GM23338 (cell line): ENCODE measurements at regions not wholly inside any gene's neighbourhood (a gene's known extent, or its start where the extent isn't known, plus 50 kb on each side); places are given as distances from the start of the nearest gene placed in this dataset.

ENCODE experiments used
- ATAC-seq: fragments of 200-7000 bp; cut with Tn5 transposase; 3 replicates; pipeline ENCODE4 v1.9.1; 2020
- DNase-seq: peaks from one replicate; pipeline ENCODE4 v3.0.0-alpha.2; 2015; ENCODE audit warnings: low spot score
- H2AFZ ChIP-seq: fragments of 200-600 bp; sonication (generic); 2 replicates; pipeline ENCODE4 v1.8.0; 2016; ENCODE audit warnings: antibody characterized with exemption, mild to moderate bottlenecking, moderate library complexity
- H3F3A ChIP-seq: fragments of 200-600 bp; sonication (generic); replicated peaks from 2 replicates; pipeline ENCODE4 v1.8.0; 2017; ENCODE audit warnings: antibody characterized with exemption, mixed run types, low read depth
- H3K27ac ChIP-seq: fragments of 200-600 bp; sonication (generic); 2 replicates; pipeline ENCODE4 v1.6.1; 2016; ENCODE audit warnings: low read depth
- H3K27me3 ChIP-seq: fragments of 200-600 bp; sonication (generic); 2 replicates; pipeline ENCODE4 v1.8.0; 2016; ENCODE audit warnings: mild to moderate bottlenecking, mixed run types, moderate library complexity; ENCODE audit not compliant: insufficient read depth
- H3K36me3 ChIP-seq: fragments of 200-600 bp; sonication (generic); 2 replicates; pipeline ENCODE4 v1.8.0; 2016; ENCODE audit warnings: mild to moderate bottlenecking; ENCODE audit not compliant: insufficient read depth
- H3K4me1 ChIP-seq: fragments of 200-600 bp; sonication (generic); 2 replicates; pipeline ENCODE4 v1.8.0; 2016; ENCODE audit warnings: mild to moderate bottlenecking, moderate library complexity; ENCODE audit not compliant: insufficient read depth
- H3K4me2 ChIP-seq: fragments of 200-600 bp; sonication (generic); 2 replicates; pipeline ENCODE4 v1.7.1; 2017; ENCODE audit warnings: mixed run types
- H3K4me3 ChIP-seq: fragments of 200-600 bp; sonication (generic); 2 replicates; pipeline ENCODE4 v1.6.1; 2016; ENCODE audit warnings: mixed run types
- H3K79me2 ChIP-seq: fragments of 200-600 bp; sonication (generic); replicated peaks from 2 replicates; pipeline ENCODE4 v1.8.0; 2017; ENCODE audit warnings: mild to moderate bottlenecking; ENCODE audit not compliant: insufficient read depth
- H3K9me2 ChIP-seq: fragments of 200-600 bp; sonication (generic); 2 replicates; pipeline ENCODE4 v1.8.0; 2017; ENCODE audit not compliant: insufficient read depth
- H4K20me1 ChIP-seq: fragments of 200-600 bp; sonication (generic); replicated peaks from 2 replicates; pipeline ENCODE4 v1.8.0; 2017; ENCODE audit warnings: mild to moderate bottlenecking; ENCODE audit not compliant: insufficient read depth
- H3K27ac Mint-ChIP-seq: 2 replicates; pipeline ENCODE4 v1.8.0; 2020; ENCODE audit warnings: inconsistent platforms, mild to moderate bottlenecking, moderate library complexity, mixed read lengths
- H3K27me3 Mint-ChIP-seq: 3 replicates; pipeline ENCODE4 v1.8.0; 2022; ENCODE audit warnings: low read depth, mild to moderate bottlenecking, moderate library complexity, mixed read lengths, inconsistent platforms; ENCODE audit not compliant: insufficient read depth, poor library complexity
- H3K36me3 Mint-ChIP-seq: 3 replicates; pipeline ENCODE4 v1.8.0; 2021; ENCODE audit warnings: low read depth, mild to moderate bottlenecking, inconsistent platforms, moderate library complexity, mixed read lengths
- H3K4me1 Mint-ChIP-seq: 3 replicates; pipeline ENCODE4 v1.8.0; 2020; ENCODE audit warnings: mild to moderate bottlenecking, inconsistent platforms, mixed read lengths
- H3K4me3 Mint-ChIP-seq: 3 replicates; pipeline ENCODE4 v1.8.0; 2021; ENCODE audit warnings: moderate library complexity, mild to moderate bottlenecking, inconsistent platforms, mixed read lengths
- H3K9me3 Mint-ChIP-seq: 3 replicates; pipeline ENCODE4 v1.8.0; 2020; ENCODE audit warnings: moderate library complexity, mild to moderate bottlenecking, inconsistent platforms, mixed read lengths
- CREB1 ChIP-seq: fragments of 250-450 bp; sonication (Bioruptor Pico); IDR thresholded peaks from 2 replicates; pipeline ENCODE4 v1.5.0; 2020; ENCODE audit warnings: low read depth, mild to moderate bottlenecking, moderate library complexity
- EZH2 ChIP-seq: fragments of 200-600 bp; sonication (generic); IDR thresholded peaks from one replicate; pipeline ENCODE4 v1.8.0; 2017; ENCODE audit warnings: antibody characterized with exemption, mild to moderate bottlenecking, low read depth; ENCODE audit not compliant: unreplicated experiment
- EZH2phosphoT487 ChIP-seq: fragments of 200-600 bp; sonication (generic); IDR thresholded peaks from one replicate; pipeline ENCODE4 v1.8.1; 2018; ENCODE audit warnings: antibody characterized with exemption; ENCODE audit not compliant: unreplicated experiment
- JUNB ChIP-seq: IDR thresholded peaks from one replicate; pipeline ENCODE4 v1.6.1; 2016; ENCODE audit warnings: antibody characterized with exemption; ENCODE audit not compliant: unreplicated experiment
- NANOG ChIP-seq: IDR thresholded peaks from 2 replicates; pipeline ENCODE4 v1.6.1; 2016; ENCODE audit warnings: antibody characterized with exemption, borderline replicate concordance
- POLR2AphosphoS5 ChIP-seq: IDR thresholded peaks from 2 replicates; pipeline ENCODE4 v1.6.1; 2016; ENCODE audit warnings: antibody characterized with exemption, low read depth
- STAT1 ChIP-seq: IDR thresholded peaks from one replicate; pipeline ENCODE4 v1.6.1; 2016; ENCODE audit warnings: antibody characterized with exemption; ENCODE audit not compliant: unreplicated experiment
- ZNF114 ChIP-seq: fragments of 250-450 bp; sonication (Bioruptor Pico); IDR thresholded peaks from 2 replicates; pipeline ENCODE4 v1.5.0; 2020; ENCODE audit warnings: mild to moderate bottlenecking, moderate library complexity
- ZNF462 ChIP-seq: fragments of 250-450 bp; sonication (Bioruptor Pico); IDR thresholded peaks from 2 replicates; pipeline ENCODE4 v1.5.0; 2020; ENCODE audit warnings: mild to moderate bottlenecking, moderate library complexity

- no peak for TF ChIP-seq ZNF462 (CRISPR knock-in tag)
- no peak for TF ChIP-seq CREB1 (CRISPR knock-in tag)
These were observed 310.1 kb downstream of the OLFM4 start (continued) for GRCh38 chr13:53338760-53339159.

DNA sequence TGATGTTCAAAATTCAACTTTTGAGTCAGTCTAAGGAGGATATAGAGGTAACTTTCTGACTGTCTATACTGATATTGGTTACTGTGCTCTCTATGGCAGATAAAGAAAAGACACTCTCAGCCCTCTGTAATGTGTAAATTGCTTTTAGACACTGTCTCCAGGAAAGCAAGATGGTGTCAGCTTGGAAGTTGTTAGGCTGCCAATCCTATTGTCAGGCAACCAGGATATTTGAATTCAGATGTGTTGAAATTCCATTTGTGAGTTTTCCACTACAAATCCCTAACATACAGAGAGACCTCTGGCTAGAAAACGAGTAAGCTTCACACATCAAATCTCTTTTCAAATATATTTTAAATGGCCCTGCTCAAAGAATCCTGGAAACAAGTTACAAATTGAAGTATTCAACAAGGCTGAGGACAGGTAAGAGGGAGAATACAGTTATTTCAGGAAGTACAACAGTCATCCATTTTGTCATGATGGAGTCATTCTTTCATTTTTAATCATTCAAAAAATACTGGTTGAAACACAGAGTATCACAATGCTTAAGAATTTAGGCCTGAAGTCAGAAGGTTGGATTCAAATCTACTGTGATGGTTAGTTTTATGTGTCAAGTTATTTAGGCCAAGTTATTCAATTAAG is 312.0 kb downstream of the OLFM4 start:
- Histone ChIP-seq H3K79me2 (no peaks in the 10 kb centered on the region), H3K9me2 (peaks cover 15% of the 10 kb centered on the region), H3K36me3 (no peaks in the 10 kb centered on the region), H3K4me2 (no peak overlapping the region), H3K4me1 (peaks cover 33% of the 10 kb centered on the region), H2AFZ (no peak overlapping the region), H3K4me3 (no peak overlapping the region), H3K27ac (no peak overlapping the region), H3K27me3 (peaks cover 32% of the 10 kb centered on the region), H4K20me1 (no peaks in the 10 kb centered on the region), H3F3A (no peaks in the 10 kb centered on the region; the same call in 1 of the 2 replicates)
- DNase-seq (no peak), ATAC-seq (no peak)
- H3K36me3 Mint-ChIP-seq, result no peaks in the 10 kb centered on the region
- peaks cover 3% of the 10 kb centered on the region; the same call in 1 of the 3 replicates for H3K9me3 Mint-ChIP-seq
- H3K27me3 Mint-ChIP-seq, result peaks cover 27% of the 10 kb centered on the region
- H3K4me1 Mint-ChIP-seq, result peaks cover 28% of the 10 kb centered on the region
- no peak overlapping the region for H3K4me3 Mint-ChIP-seq
- no peak overlapping the region for H3K27ac Mint-ChIP-seq
- no peak for TF ChIP-seq ZNF462 (CRISPR knock-in tag)
- TF ChIP-seq ZNF114 (CRISPR knock-in tag), result no peak
- no peak for TF ChIP-seq EZH2phosphoT487
- no peak for TF ChIP-seq POLR2AphosphoS5
- no peak for TF ChIP-seq STAT1
- no peak for TF ChIP-seq EZH2
- no peak for TF ChIP-seq JUNB
- TF ChIP-seq NANOG, result no peak
